Heart left ventricle (tissue), 13 donors: ENCODE measurements at regions not wholly inside any gene's neighbourhood (a gene's known extent, or its start where the extent isn't known, plus 50 kb on each side); places are given as distances from the start of the nearest gene placed in this dataset.

Experiments used
- POLR2A ChIP-seq, 2 donors: fragments of 450-650 bp; IDR thresholded peaks; one replicate each; pipeline ENCODE4 v1.6.1; 2017; ENCODE audit warnings: antibody characterized with exemption in 2 of 2, mild to moderate bottlenecking in 2 of 2, moderate library complexity in 2 of 2
- TF ChIP-seq, protein P1 (sequence below), 12 donors: fragments of 200-600 bp; sonication (generic) in 4 of 12; IDR thresholded peaks; one replicate each; pipeline versions ENCODE4 v1.5.0 to v1.8.0; 2018 to 2022; ENCODE audit warnings: antibody characterized with exemption in 12 of 12, mild to moderate bottlenecking in 5 of 12
- donor health status: ischemic (EF 13 %, LVEDD 7.1; RV severe dilation, severe dysfunction).
- donor health status: DM: no; HTN: yes; CAD: no.
- donor health status: DM: no; HTN: no; CAD: no.
- donor health status: ischemic (EF 25% LVEDD 6.9; RV normal size, moderate dysfunction).
- donor health status: ischemic (EF 25% LVEDD 5.7; RV mildly dilated, moderate dysfunction).
- donor health status: ischemic (EF 35%, LVEDD 5.7; RV mildly dilated, moderate dysfunction).
- donor health status: nonischemic (EF 11% LVEDD 7.7; RV severe dilation, severe dysfunction).
- donor health status: DM: yes; HTN: yes; CAD: no.
- donor health status: PGD.
- donor health status: ischemic (EF 29% LVEDD 5.4; RV normal size, mild dysfunction).
- donor health status: nonischemic (EF 23%, LVEDD 6.1; RV moderate dilation, normal function).

DNA sequence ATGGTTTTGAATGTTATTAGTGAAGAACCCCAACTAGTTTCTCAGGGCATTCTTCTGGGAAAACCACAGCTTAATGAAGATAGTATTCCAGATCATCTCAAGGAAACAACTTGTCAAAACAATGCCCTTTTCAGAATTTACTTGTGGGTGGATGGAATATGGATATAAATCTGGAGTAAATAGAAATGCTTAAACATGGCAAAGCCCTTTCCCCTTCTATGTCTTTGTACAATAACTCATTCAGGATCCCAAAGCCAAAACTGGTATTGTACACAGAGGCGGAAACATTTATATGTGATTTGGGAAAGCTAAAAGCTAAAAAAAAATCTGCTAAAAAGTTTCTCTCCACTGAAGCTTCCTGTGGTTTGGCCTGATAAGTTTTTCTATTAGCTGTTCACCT, 55.5 kb upstream of the RGS5 start:
- TF ChIP-seq, protein P1, sequence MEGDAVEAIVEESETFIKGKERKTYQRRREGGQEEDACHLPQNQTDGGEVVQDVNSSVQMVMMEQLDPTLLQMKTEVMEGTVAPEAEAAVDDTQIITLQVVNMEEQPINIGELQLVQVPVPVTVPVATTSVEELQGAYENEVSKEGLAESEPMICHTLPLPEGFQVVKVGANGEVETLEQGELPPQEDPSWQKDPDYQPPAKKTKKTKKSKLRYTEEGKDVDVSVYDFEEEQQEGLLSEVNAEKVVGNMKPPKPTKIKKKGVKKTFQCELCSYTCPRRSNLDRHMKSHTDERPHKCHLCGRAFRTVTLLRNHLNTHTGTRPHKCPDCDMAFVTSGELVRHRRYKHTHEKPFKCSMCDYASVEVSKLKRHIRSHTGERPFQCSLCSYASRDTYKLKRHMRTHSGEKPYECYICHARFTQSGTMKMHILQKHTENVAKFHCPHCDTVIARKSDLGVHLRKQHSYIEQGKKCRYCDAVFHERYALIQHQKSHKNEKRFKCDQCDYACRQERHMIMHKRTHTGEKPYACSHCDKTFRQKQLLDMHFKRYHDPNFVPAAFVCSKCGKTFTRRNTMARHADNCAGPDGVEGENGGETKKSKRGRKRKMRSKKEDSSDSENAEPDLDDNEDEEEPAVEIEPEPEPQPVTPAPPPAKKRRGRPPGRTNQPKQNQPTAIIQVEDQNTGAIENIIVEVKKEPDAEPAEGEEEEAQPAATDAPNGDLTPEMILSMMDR (IDR thresholded peaks at IDR 0.05), result no peak
- TF ChIP-seq POLR2A (IDR thresholded peaks at IDR 0.05), result no peak
